ENCODE measurements at regions not wholly inside any gene's neighbourhood (a gene's known extent, or its start where the extent isn't known, plus 50 kb on each side); places are given as distances from the start of the nearest gene placed in this dataset.

- TF ChIP-seq EZH2 (IDR thresholded peaks at IDR 0.05; ENCODE audit: low read depth) (no peak), CTCF (conservative IDR thresholded peaks at IDR 0.05) (no peak)
- H2AFZ ChIP-seq = no peak overlapping the region
- ChIA-PET POLR2A (ENCODE audit: unreplicated experiment) (no interaction called here), CTCF (no interaction called here)
- H3K79me2 ChIP-seq (ENCODE audit: low read depth) = no peaks in the 10 kb centered on the region
- no peak overlapping the region for H3K4me2 ChIP-seq
- BruUV-seq (replicated peaks) = no TSS peak
- no peak overlapping the region for H3K4me3 ChIP-seq
- no peaks in the 10 kb centered on the region for H4K20me1 ChIP-seq (ENCODE audit: insufficient read depth)
- no peaks in the 10 kb centered on the region for H3K4me1 ChIP-seq (replicated peaks; ENCODE audit: insufficient read depth)
- DNase-seq = no peak
- peaks cover 81% of the 10 kb centered on the region for H3K27me3 ChIP-seq (ENCODE audit: insufficient read depth, low read depth)
- no peaks in the 10 kb centered on the region for H3K36me3 ChIP-seq (ENCODE audit: low read depth)
- no peaks in the 10 kb centered on the region for H3F3A ChIP-seq (ENCODE audit: insufficient read depth, low read depth)
- intact Hi-C loops (cut with micrococcal nuclease; ENCODE audit: unreplicated experiment) = no loop called here
- no peaks in the 10 kb centered on the region for H3K9me2 ChIP-seq (ENCODE audit: insufficient read depth)
- no peaks in the 10 kb centered on the region for H3K9me3 ChIP-seq (ENCODE audit: insufficient read depth, low read depth)
- H3K27ac ChIP-seq = no peak overlapping the region
Measured at GRCh38 chr14:104266631-104267575, 128.5 kb downstream of the KIF26A start.

GRCh38 chr14:104267895-104268294 lies 129.5 kb downstream of the KIF26A start:
- intact Hi-C loops (cut with micrococcal nuclease; ENCODE audit: unreplicated experiment) = no loop called here
- no peaks in the 10 kb centered on the region for H3K36me3 ChIP-seq (ENCODE audit: low read depth)
- H3K4me1 ChIP-seq (replicated peaks; ENCODE audit: insufficient read depth) = no peaks in the 10 kb centered on the region
- no peaks in the 10 kb centered on the region for H3K9me2 ChIP-seq (ENCODE audit: insufficient read depth)
- H3K79me2 ChIP-seq (ENCODE audit: low read depth) = no peaks in the 10 kb centered on the region
- H3F3A ChIP-seq (ENCODE audit: insufficient read depth, low read depth) = no peaks in the 10 kb centered on the region
- ChIA-PET POLR2A (ENCODE audit: unreplicated experiment) (no interaction called here), CTCF (no interaction called here)
- H3K9me3 ChIP-seq (ENCODE audit: insufficient read depth, low read depth) = no peaks in the 10 kb centered on the region
- H3K27me3 ChIP-seq (ENCODE audit: insufficient read depth, low read depth) = peaks cover 80% of the 10 kb centered on the region
- no TSS peak for BruUV-seq (replicated peaks)
- H3K27ac ChIP-seq = no peak overlapping the region
- no peak for DNase-seq
- no peak overlapping the region for H3K4me2 ChIP-seq
- H3K4me3 ChIP-seq = no peak overlapping the region
- TF ChIP-seq CTCF (conservative IDR thresholded peaks at IDR 0.05) (no peak), EZH2 (IDR thresholded peaks at IDR 0.05; ENCODE audit: low read depth) (no peak)
- H4K20me1 ChIP-seq (ENCODE audit: insufficient read depth) = no peaks in the 10 kb centered on the region
- no peak overlapping the region for H2AFZ ChIP-seq

- no peak for DNase-seq
- POLR2A ChIA-PET (ENCODE audit: unreplicated experiment) = no interaction called here
Measured at GRCh38 chr14:104268295-104268694, 129.9 kb downstream of the KIF26A start.

More at GRCh38 chr14:104268295-104268694, 129.9 kb downstream of the KIF26A start:
- CTCF ChIA-PET = no interaction called here
- H3K79me2 ChIP-seq (ENCODE audit: low read depth) = no peaks in the 10 kb centered on the region
- no peaks in the 10 kb centered on the region for H3K4me1 ChIP-seq (replicated peaks; ENCODE audit: insufficient read depth)
- H3F3A ChIP-seq (ENCODE audit: insufficient read depth, low read depth) = no peaks in the 10 kb centered on the region
- H3K9me3 ChIP-seq (ENCODE audit: insufficient read depth, low read depth) = no peaks in the 10 kb centered on the region
- TF ChIP-seq EZH2 (IDR thresholded peaks at IDR 0.05; ENCODE audit: low read depth) (no peak), CTCF (conservative IDR thresholded peaks at IDR 0.05) (no peak)
- no peaks in the 10 kb centered on the region for H3K36me3 ChIP-seq (ENCODE audit: low read depth)
- BruUV-seq (replicated peaks) = no TSS peak
- no peak overlapping the region for H2AFZ ChIP-seq
- peaks cover 82% of the 10 kb centered on the region for H3K27me3 ChIP-seq (ENCODE audit: insufficient read depth, low read depth)
- no peaks in the 10 kb centered on the region for H3K9me2 ChIP-seq (ENCODE audit: insufficient read depth)
- H3K4me2 ChIP-seq = no peak overlapping the region
- H4K20me1 ChIP-seq (ENCODE audit: insufficient read depth) = no peaks in the 10 kb centered on the region
- H3K4me3 ChIP-seq = no peak overlapping the region
- intact Hi-C loops (cut with micrococcal nuclease; ENCODE audit: unreplicated experiment) = no loop called here
- no peak overlapping the region for H3K27ac ChIP-seq
